ENCODE measurements at regions not wholly inside any gene's neighbourhood (a gene's known extent, or its start where the extent isn't known, plus 50 kb on each side); places are given as distances from the start of the nearest gene placed in this dataset.

DNA sequence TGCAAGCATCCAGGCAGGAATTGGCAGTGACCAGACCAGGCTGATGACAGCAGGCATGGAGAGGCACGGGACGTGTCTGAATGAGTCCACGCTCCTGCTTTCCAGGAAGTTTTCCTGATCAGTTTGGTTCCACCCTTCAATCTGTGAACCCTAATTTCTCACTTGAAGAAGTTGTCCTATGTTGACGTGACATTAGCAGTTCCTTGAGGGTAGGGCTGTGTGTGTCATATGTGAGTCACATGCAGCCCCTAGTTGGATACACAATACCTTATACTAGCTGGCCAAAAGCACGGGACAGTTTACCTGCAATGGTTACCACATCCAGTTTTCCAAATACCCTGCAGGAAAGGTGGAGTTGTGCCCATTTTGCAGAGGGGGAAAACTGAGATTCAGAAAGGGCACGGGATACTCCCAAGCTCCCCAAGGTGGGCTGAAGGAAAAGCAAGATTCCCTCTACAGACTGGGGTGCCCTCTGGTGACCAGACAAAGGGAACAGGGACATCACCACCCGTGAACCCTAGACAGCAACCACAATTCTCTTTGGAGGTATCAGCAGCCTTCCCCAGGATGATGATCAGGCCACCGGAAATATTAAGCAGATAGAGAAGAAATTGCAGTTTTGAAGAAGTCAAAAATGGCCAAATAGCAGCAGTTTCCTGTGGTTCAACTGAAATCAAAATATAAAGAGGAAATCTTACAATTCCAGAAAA is 194.5 kb downstream of the PHETA1 start:
- DNase-seq (ENCODE audit: low read depth): no peak

DNA sequence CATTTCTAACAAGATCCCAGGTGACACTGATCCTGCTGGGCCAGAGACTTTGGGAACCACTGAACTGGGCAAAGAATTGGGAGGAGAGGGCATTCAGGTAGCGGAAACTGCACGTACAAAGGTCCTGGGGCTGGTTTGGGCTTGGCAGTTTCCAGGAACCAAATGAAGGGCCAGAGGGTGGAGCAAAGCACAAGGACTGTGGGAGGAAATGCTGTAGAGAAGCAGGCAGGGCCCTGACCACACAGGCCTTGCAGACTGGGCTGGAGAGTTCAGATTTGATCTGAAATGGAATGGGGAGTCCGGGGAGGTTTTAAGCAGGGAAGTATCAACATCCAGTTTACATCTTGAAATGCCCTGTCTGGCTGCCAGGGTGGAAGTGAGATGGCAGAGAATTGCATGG is 195.1 kb downstream of the PHETA1 start:
- DNase-seq (ENCODE audit: low read depth): no peak

DNA sequence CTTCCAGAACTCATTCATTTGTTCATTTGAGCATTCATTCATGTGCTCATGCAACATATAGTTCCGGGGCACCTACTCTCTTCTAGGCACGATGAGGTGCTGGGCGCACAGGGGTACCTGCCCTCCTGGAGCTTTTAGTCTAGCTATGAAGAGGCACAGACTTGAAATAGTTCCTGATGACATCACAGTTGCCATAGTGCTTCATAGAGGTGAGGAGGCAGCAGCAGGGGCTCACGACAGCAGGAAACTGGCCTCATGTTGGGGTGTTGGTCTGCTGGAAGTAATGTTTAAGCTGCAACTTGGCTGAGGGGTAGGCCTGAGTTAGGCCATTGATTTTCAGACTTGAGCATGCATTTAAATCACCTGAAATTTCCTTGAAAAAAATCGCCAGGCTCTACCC is 195.5 kb downstream of the PHETA1 start:
- DNase-seq (ENCODE audit: low read depth): no peak

DNA sequence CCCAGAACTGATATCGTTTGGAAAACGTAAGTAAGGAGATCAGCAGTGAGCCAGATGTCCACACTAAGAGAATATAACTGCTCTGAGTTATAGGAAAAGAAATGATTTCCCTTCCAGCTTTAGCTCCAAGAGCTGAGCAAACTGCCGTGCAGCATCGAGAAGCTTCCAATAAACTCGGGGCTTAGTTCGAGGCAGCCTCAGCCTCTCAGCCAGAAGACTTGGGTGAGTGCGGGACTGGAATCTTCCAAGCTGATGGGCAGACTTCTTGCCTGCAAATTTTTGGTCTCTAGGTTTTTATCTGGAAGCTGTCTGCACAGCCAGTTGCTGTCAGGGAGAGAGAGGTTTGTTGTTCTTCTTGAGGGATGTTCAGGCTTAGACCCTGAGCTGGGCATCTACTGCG is 196.1 kb downstream of the PHETA1 start:
- DNase-seq (ENCODE audit: low read depth): no peak

DNA sequence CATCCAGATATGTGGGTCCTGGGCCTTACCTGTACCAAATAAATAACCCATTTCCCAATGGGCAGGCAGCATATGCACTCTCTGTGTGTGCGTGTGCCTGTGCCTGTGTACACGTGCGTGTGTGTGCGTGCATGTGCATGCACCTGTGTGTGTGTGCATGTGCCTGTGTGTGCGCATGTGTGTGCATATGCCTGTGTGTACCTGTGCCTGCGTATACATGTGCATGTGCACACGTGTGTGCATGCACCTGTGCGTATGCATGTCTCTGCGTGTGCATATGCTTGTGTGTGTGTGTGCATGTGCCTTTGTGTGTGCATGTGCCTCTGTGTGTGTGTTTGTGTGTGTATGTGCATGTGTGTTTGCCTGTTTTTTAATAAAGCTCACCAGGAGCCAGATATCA is 197.1 kb downstream of the PHETA1 start:
- no peak for DNase-seq (ENCODE audit: low read depth)

DNA sequence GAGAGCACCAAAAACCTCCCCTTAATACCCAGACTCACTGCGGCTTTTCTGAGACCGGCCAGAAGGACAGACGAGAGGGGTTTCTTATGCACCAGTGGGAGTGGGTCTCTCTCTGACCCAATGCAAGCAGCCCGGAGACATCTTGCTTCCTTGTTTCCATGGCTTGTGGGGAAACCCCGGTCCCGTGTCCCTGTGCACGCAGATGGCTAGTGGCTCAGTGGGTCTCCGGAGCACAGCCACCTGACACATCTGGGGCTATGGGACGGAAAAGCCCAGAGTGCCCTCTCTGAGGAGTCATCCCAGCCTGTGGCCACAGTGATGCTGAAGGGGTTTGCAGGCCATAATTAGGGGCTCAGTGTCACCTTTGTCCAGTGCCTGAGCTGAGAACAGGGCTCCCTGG is 197.6 kb downstream of the PHETA1 start:
- no peak for DNase-seq (ENCODE audit: low read depth)

DNA sequence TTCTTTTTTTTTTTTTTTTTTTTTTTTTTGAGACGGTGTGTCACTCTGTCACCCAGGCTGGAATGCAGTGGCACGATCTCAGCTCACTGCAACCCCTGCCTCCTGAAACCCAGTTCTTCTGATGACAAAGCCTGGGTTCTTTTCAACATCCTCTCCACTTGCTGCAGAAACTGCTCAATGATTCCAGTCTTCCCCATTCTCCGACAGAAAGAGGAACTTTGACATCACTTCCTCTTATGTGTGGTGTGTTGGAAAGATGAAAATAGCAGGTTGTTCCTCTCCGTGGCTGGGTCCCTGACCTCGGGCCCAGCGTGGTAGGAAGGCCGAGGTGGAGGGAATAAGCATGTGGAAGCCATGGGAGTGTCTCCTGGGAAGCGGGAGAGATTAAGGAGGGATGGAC is 198.4 kb downstream of the PHETA1 start:
- no peak for DNase-seq (ENCODE audit: low read depth)

DNA sequence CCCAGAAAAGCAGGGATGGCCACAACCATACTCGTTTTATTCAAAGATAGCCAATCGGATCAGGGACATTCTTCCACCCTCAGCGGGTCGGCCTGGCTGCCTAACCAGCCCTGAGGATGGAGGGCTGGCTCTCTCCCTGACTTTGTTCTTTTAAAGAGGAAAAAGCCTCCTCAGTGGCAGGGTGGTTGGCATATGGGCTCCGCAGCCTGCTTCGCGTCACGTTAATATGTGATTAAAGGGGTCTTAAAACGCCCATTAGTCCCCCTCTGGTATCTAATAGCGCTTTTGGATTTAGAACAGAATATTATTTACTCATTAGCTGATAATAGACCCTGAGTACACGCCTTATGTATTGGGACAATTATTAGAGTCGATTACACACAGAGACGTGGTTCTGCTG is 199.4 kb downstream of the PHETA1 start:
- no peak for DNase-seq (ENCODE audit: low read depth)

DNA sequence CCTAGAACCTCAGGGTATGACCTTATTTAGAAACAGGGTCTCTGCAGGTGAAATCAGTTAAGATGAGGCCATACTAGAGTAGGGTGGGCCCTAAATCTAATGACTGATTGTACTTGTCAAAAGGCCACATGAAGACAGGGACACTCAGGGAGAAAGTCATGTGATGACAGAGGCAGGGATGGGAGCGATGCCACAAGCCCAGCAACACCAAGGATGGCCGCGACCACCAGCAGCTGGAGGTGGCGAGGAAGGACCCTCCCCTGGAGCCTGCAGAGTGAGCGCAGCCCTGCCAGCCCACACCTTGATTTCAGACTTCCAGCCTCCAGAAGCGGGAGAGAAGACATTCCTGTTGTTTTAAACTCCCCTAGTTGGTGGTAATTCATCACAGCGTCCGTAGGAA is 199.9 kb downstream of the PHETA1 start:
- no peak for DNase-seq (ENCODE audit: low read depth)

DNA sequence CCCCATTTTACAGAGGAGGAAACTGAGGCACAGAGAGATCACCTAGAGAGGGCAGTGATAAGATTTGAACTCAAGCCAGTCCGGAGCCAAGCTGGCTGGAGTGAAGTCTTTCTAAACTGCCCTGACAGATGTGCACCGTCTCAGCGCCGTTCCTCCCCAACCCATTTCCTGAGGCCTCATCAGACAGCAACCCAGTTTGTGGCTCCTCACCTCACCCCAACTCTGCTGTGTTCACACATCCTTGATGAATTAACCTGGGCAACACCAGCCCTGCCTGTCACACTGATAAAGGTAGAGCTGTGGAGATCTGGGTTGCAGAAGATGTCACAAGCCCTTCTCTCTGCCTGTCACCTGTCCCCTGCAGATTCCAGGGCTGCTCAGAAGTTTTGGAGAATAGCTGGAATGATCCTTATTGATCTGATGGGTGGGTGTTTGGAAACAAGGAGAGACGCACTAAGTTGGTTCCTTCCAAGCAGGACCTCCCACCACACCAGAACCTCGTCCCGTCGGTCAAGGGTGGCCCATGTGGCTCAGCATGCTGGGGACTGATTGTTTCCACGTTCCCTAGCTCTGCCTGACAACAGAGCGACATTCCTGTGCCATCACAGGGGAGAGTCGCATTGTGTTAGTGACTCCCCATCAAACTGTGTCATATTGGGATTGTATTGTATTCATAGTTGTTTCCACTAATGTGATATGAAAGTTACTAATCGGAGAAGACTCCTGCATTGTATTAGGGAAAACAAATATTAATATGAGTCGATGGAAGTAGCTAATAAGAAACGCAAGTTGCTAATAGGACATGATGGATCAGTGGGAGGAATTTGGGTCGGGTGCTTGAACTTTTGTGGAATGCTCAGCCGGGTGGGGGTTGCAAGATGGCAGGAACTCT is 200.6 kb downstream of the PHETA1 start:
- no peak for DNase-seq (ENCODE audit: low read depth)

DNA sequence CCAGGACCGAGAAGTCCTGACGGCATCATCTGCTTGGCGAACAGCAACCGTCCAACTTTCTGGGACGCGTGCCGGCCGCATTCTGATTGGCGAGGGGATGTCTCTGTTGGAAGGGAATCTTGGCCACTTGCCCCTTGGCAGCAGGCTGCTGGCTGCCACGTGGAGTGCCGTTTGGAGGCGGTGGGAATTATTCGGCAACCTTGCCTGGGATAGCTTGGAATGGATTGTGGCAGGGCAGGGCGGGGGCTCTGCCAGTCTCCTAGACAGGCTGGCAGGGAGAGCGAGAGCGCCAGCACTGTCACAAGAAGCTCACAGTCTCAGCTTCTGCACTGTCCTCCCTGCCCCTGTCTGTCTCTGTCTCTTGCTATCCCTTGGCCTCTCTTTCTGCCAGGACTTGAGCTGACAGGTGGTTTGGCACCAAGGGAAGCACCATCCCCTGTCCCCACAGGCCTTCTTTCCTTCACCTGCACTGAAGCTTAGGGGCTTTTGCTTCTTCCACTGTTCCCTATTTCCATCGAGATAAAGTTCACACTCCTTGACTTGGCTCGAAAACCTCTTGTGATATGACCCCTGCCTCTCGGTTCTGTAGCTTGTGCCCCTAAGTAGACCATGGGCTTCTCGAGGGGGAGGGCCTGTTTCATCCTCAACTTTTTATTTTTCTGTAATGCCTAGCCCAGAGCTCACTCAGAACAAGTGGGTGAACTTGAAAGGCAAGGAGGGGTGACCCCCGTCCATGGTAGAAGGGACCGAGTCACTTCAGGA is 201.9 kb downstream of the PHETA1 start:
- DNase-seq (ENCODE audit: low read depth): no peak

DNA sequence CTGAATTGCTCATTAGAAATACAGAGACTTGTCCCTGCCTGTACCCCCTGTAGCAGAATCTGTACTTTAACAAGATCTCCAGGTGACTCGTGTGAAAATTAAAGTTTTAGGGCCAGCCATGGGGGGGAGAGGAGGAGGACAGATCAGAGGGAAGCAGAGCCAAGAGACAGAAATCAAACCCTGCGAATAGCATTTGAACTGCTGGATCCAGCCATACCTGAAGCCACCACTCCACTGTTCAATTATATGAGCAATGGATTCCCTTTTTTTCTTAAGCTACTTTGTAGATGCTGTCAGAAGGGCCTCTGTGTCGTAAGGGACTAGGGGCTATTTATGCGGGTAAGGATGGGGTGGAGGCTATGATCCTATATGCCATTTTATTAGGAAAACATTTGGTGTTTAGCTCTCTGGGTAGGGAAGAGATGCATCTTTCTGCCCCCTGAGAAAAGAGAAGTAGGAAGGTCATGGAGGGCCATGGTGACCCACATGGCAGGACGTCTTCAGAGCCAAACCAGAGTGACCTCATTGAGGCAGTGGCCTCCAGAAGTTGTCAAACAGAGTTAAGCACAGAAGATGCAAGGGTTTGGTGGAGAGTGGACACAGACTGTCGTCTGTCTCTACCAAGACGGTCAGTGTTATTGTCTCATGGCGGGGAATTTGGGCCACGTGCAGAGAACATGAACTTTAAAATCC is 203.9 kb downstream of the PHETA1 start:
- no peak for DNase-seq (ENCODE audit: low read depth)

DNA sequence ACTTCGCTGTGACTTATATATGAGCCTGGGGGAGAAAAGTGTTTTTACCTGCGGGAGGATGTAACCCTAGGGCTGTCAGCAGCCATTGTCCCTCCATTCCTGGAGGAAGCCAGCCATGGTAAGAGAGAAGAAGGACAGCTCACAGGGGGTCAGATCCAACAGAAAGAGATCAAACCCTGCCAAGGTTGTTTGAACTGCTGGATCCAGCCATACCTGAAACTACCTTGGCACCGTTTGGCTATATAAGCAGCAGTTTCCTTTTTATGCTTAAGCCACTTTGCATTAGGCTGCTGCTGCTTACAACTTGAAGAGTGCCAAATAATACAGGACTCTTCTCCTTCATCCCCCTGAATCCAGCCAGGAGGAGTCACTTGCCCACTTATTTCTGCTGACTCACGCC is 205.5 kb downstream of the PHETA1 start:
- no peak for DNase-seq (ENCODE audit: low read depth)

DNA sequence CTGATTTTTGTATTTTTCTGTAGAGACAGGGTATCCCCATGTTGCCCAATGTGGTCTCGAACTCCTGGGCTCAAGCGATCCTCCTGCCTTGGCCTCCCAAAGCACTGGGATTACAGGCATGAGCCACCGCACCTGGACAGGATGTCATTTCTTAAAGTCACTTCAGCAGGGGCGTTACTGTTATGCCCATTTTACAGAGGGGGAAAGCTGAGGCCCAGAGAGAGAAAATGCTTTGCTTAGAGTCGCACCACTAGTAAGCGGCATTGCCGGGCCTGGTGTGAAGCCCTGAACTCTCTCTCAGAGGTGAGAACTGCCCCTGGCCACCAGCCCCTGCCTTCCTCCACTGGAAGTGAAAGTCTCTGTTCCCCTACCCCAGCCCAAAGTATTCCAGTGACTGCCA is 207.0 kb downstream of the PHETA1 start:
- no peak for DNase-seq (ENCODE audit: low read depth)

DNA sequence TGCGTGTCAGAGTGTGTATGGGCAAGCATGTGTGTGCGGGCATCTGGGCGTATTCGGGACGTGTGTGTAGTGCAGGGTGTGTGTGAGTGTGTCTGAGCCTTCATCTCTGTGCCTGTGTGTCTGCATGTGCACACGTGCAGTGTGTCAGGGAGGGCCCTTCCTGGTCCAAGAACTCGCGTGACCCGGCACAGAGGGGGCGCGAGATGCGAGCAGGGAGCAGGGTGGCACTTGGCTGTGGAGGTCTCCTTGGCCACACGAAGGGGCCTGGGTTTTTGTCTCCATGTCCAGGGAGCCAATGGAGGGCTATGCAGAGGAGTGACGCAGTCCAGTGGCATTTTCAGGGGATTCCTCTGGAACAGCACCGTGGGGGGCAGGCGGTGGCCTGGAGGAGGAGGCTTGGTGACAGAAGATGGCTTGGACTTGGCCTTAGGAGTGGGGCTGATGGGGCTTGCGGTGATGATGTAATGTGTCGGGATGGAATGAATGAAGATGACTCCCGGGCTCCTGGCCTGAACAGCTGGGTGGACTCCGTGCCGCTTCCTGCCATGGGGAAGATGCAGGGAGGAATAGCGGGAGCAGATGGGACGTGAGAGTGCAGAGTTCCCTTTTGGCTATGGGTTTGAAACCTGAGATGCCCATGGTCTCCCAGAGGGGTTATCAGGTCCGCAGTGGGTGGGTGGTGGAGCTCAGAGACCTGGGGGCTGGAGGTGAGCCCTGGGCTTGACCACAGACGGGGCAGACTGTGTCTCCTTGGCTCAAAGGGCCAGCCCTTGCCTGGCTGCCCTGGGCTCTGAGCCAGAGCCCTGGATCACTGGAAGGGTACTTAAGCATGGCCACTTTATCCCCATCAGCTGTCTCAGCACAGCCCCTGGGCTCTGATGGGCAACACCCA is 208.3 kb downstream of the PHETA1 start:
- DNase-seq (ENCODE audit: low read depth): no peak

DNA sequence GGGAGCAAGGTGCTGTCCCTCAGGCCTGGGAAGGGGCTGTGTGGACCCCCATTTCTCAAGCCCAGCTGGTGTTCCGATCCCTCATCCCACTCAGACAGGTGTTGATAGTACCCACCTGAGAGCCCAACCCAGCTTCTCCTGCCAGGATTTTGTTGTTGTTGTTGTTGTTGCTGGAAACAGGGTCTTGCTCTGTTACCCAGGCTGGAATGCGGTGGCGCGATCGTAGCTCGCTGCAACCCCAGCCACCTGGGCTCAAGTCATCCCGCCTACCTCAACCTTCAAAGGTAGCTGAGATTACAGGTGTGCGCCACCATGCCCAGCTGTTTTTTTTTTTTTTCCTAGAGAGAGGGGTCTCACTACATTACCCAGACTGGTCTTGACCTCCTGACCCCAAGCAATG is 209.9 kb downstream of the PHETA1 start:
- no peak for DNase-seq (ENCODE audit: low read depth)

DNA sequence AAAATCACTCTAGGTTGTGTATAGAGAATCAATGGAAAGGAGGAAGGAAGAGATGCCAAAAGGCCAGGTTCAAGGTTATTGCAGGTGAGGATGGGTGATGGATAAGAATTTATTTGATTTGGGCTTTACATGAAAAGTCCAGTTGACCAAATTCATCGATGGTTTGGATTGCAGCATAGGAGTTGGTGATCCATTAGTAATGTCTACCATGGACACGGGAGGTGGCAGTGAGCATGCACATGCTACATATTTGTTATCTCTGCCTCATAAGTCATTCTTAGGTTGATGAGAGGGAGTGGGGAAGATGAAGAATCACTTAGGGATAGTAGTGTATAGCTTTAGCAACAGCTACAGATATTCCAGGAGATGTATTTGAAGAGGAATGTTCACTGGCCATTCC is 211.4 kb downstream of the PHETA1 start:
- DNase-seq (ENCODE audit: low read depth): no peak

DNA sequence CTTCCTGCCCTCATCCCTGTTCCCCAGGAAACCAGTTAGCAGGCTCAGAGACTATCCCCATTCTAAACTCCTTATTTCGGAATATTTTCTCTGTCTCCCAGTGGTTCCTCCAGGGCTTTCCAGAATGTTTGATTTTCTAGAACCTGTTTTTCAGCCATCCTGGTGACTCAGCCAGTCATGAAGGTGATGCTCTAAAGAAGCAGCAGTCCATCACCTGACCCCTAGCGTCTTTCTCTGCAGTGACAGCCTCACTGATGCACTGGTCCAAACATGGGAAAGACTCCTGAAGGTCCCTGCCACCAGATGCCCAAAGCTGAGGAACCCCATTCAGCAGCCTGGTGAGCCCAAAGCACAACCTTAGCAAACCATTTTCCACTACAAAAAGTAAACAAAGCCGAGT is 212.6 kb downstream of the PHETA1 start:
- no peak for DNase-seq (ENCODE audit: low read depth)

DNA sequence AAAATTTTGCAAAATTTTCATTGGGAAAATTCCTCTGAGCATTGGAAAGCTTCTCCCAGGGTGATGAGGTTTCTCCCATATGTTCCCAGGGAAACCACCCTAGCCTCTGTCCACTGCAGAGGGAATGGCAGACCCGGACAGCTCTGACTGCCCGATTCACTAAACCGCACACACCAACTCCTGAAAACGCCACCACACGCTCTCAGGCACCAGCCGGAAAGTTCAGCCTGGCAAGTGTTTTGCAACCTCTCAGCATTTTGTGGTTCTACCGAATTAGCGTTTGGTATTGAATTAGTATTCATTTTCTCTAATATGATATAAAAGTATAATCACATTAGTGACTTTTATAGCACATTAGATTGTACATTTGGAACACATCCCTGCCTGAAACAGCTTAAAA is 213.4 kb downstream of the PHETA1 start:
- no peak for DNase-seq (ENCODE audit: low read depth)

DNA sequence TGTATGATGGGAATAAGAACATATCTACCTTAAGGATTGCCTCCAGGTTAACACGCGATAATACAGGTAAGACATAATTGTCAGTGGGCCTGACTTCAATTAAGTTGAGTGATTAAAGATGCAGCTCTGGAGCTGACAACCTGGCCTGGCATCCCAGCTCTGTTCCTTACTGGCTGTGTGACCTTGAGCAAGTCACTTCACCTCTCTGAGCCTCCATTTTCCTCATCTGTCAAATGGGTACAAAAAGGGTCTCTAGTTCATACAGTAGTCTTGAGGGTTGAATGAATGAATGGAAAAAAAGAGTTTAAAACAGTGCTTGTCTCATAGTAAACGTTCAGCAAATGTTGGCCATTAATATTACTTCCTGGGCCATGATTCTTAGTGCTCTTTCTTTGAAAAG is 213.9 kb downstream of the PHETA1 start:
- no peak for DNase-seq (ENCODE audit: low read depth)
